HL-60/S4 treated with phorbol 12-myristate 13-acetate at 8.2 ng/mL for 4 days and 3 days (cell line): ENCODE measurements at regions not wholly inside any gene's neighbourhood (a gene's known extent, or its start where the extent isn't known, plus 50 kb on each side); places are given as distances from the start of the nearest gene placed in this dataset.

Source experiments
- in situ Hi-C: fragments of 300-500 bp; cut with MboI; formaldehyde crosslinking; loops from 2 replicates; pipeline ENCODE4 v1.15.0; 2022; ENCODE audit warnings: low sequenced_read_pairs

DNA sequence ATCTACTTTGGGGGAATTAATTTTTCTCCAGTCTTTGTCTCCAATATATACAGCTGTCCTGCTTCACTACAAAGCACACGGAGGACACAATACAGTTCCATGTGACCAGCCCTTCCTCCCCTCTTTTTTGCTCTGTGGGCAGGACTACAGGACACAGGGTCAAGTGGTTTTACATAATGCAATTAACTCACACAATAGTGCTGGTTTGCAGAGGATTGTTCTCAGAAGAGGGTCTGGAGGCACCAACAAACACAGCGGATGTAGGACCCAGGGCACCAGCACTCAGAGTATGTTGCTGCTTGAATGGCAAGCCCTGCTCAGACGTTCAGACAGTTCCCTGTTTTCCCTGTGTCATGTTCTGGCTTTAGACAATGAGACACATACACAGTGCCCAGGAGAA lies 52.0 kb upstream of the NPTX2 start:
- in situ Hi-C loops, result no loop called here

DNA sequence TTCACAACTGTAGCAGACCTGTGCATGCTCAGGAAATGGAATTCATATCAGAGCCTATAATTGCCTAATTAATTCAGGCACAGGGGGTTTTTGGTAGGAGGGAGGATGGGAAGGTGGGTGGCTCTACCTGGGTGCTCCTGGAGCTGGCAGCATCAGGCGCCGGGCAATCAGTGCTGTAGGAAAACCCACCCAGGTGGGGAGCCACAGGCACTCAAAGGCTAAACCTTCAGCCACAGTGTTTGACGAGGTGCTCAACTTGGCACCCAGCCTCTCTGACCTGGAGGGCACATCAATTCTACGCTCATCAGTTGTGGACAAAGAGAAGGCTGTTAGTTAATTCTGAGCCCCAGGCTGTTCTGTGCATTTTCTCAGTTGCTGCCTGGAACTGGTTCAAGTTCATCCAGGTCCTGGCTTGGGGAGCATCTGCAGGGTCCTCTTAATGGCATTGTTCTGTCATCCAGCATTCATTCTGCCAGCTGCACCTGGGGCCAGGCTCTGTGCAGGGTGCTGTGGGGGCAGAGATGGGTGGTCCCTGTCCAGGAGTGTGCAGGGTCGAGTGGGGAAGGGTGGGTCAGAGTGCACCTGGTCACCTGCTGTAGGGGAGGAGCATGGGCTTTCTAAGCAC lies 54.1 kb upstream of the NPTX2 start:
- in situ Hi-C loops, result no loop called here

GRCh38 chr7:98562381-98562823 lies 54.7 kb upstream of the NPTX2 start:
- in situ Hi-C loops, result no loop called here

GRCh38 chr7:98559958-98560357 lies 57.1 kb upstream of the NPTX2 start:
- in situ Hi-C loops, result no loop called here

DNA sequence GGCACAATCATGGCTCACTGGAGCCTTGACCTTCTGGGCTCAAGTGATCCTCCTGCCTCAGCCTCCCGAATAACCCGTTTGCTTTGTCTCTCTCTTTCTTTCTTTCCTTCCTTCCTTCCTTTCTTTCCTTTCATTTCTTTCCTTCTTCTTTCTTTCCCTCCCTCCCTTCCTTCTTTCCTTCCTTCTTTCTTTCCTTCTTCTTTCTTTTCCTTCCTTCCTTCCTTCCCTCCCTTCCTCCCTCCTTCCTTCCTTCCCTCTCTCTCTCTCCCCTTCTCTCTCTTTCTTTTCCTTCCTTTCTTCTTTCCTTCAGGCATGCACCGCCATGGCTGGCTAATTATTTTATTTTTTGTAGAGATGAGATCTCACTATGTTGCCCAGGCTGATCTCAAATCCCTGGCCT lies 57.9 kb upstream of the NPTX2 start:
- in situ Hi-C loops, result no loop called here

- in situ Hi-C loops, result no loop called here
These were observed 59.5 kb upstream of the NPTX2 start for GRCh38 chr7:98557538-98558031.

DNA sequence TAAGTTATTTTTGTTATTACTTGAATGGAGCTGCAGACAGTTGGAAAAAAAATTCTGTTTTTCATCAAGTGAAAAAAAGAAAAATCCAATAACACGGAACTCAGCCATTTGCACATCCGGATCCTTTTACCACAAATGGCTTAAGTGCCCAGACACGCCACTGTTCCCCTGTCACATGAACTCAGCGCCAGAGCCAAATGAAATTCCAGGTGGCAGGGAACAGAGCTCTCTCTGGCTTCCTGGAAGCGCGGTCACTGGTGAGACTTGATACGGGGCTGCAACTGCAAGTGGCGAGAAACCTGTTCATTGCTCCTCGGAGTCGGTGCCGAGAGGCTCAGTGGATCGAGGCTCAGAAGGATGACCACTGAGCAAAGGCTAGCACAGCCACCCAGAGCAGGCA lies 60.8 kb upstream of the NPTX2 start:
- in situ Hi-C loops, result no loop called here

DNA sequence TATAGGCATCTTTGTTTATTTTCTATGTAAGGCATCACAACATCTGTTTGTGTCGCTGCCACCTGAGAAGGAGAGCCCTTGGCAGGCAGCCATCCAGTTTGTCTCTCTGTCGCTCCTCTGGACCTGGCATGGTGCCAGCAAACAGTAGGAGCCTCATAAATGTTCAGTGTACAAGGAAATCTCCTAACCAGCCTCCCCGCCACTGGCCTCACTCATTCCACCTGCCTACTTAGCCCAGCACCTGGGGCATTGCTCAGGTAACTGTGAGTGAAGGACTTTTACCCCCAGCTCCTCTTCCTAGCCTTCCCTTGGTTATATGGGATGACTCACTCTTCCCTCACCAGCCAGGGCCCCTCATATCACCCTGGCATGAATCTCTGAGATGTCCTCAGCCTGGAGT lies 61.7 kb upstream of the NPTX2 start:
- in situ Hi-C loops, result no loop called here

DNA sequence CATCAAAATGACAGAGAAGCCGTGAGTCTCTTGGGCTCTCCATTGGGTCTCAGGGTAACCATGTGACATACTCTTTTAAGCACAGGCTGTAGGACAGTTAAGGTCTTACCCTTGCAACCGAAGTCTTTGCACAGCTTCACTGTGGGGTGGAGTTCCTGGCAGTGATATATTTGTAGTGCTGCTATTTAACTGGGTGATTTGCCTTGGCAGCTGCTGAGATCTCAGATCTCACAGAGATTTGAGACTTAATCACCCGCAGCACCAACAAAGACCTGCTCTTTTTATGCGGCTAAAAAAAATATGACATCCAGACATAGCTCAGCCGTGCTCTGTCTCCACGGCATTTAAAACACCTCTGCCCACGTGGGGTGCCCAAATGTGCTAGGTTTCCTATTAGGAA lies 63.4 kb upstream of the NPTX2 start:
- in situ Hi-C loops, result no loop called here

DNA sequence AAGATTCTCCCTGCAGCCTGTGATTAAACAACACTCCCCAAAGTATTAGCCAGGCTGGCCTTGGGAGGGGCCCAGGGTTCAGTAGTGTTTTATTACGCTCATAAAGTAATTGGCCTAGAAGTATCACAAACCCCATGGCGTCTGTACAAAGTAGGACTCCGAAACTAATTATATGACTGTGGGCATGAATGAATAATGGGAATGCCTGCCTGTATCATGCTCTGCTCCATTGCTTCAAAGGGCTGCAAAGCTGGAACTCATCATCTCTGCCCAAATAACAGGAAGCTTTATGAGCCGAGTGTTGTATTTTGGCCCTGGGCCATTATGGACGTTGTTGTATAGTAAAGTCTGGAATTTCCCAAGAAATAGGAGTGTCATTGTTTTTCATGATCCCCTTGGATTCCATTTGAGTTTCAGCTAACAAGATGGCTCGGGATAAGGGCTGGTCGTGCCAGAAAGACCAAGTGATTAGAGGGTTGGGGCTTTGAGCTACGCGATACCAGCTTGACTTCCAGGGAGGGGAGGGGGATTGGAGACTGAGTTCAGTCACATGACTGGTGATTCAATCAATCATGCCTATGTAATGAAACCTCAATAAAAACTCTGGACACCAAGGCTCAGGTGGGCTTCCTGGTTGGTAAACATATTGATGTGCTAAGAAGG lies 65.3 kb upstream of the NPTX2 start:
- in situ Hi-C loops, result no loop called here

GRCh38 chr7:98548971-98549370 lies 68.1 kb upstream of the NPTX2 start:
- in situ Hi-C loops, result no loop called here

DNA sequence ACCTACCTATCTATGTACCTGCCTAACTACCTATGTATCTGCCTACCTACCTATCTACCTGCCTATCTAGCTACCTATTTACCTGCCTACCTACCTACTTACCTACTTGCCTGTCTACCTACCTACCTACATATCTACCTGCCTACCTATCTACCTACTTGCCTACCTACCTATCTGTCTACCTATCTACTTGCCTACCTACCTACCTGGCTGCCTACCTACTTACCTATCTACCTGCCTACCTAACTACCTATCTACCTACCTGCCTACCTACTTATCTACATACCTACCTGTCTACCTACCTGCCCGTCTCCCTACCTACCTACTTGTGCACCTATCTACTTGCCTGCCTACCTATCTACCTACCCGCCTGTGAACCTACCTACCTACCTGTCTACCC lies 68.7 kb upstream of the NPTX2 start:
- in situ Hi-C loops, result no loop called here

DNA sequence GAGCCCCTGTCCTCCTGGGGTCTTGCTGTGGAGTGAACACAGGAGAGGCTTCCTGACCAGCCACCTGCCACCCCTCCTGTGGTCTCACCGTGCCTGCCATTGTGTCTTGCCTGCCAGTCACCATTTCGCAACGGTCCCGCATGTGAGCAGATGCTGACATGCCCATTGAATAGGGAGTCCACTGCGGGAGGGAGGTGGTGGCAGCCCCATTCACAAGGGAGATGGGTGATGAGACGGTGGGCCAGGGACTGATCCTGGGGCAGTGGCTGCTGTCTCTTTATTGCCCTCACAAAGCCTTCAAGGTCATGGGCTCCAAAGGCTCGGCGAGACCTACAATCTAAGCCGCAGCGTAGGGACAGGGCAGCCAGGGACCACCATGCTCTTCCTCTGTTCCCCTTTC lies 76.0 kb upstream of the NPTX2 start:
- in situ Hi-C loops, result no loop called here

GRCh38 chr7:98539865-98540264 lies 77.2 kb upstream of the NPTX2 start:
- in situ Hi-C loops, result no loop called here

- in situ Hi-C loops, result no loop called here
These were observed 80.3 kb upstream of the NPTX2 start for GRCh38 chr7:98536803-98537202.

DNA sequence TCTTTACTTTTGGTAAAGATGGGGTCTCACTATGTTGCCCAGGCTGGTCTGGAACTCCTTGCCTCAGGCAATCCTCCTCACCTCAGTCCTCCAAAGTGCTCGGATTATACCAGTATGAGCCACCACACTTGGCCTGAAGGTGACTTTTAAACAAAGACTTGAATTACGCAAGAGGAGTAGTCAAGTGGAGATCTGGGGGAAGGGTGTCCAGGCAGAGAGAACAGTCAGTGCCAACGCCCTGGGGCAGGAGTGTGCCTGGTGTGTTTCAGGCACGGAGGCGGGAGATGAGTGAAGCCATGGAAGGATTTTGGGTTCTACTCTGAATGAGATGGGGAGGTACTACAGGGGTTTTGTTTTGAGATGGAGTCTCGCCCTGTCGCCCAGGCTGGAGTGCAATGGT lies 82.6 kb upstream of the NPTX2 start:
- in situ Hi-C loops, result no loop called here

DNA sequence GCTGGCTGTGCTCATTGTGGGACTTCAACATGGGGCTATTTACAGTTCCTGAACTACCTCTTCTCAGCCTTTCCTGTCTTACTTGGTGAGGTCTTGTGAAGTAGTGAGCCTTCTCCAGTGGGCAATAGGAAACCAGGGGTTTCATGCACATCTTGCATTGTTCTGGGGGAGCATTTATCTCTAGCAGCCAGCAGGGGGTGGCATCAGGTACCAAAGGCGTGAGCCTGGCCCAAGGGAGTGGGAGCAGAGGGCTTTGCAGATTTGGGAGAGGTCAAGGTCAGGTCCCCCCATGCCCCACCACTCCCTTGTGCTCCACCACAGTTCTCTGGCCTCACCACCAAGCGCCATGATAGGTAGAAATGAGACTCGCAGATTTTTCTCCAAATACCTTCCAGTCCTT lies 85.4 kb upstream of the NPTX2 start:
- in situ Hi-C loops, result no loop called here

- in situ Hi-C loops, result no loop called here
These were observed 89.0 kb upstream of the NPTX2 start for GRCh38 chr7:98528079-98528478.

DNA sequence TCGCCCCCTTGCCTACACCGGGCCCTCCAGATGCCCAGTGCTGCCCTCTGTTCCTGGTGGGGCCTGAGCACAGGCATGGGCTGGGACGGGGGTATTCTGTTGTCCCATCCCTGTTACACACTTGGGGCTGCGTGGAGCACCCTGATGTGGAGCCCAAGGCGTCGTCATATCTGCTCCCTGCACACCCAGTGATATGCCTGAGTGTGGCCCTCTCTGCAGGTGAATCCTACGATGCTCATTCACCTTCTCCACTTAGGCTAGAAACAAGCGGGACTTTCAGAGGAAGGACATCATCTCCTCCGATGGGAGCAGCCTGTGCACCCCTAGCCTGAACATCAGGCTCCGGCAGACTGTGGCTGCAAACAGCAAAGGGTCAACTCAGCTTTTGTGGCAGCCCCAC lies 91.0 kb upstream of the NPTX2 start:
- in situ Hi-C loops, result no loop called here

- in situ Hi-C loops, result no loop called here
These were observed 95.9 kb upstream of the NPTX2 start for GRCh38 chr7:98521089-98521692.

DNA sequence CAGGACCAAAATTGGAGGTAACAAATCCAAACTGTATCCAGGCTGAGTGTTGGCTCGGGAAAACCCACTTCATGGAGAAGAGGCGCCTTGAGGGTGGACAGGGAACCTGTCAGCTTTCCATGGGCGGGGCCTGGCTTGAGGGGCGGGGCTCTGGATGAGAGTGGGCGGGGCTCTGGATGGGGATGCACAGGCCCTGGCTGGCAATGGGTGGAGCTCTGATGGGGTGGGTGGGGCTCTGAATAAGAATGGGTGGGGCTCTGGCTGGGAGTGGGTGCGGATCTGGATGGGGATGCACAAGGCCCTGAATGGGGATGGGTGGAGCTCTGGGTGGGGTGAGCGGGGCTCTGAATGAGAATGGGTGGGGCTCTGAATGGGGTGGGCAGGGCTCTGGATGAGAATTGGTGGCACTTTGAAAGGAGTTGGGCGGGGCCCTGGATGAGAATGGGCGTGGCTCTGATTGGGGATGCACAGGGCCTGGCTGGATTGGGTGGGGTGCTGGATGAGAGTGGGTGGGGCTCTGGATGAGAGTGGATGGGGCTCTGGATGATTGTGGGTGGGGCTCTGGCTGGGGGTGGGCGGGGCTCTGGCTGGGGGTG lies 96.6 kb upstream of the NPTX2 start:
- in situ Hi-C loops, result no loop called here
